GM21360 (cell line): ENCODE measurements at regions not wholly inside any gene's neighbourhood (a gene's known extent, or its start where the extent isn't known, plus 50 kb on each side); places are given as distances from the start of the nearest gene placed in this dataset.

ENCODE experiments used
- ATAC-seq: cut with Tn5 transposase; IDR thresholded peaks from one replicate; pipeline ENCODE4 v1.9.1; 2021; ENCODE audit warnings: mild to moderate bottlenecking, moderate library complexity; ENCODE audit not compliant: unreplicated experiment

DNA sequence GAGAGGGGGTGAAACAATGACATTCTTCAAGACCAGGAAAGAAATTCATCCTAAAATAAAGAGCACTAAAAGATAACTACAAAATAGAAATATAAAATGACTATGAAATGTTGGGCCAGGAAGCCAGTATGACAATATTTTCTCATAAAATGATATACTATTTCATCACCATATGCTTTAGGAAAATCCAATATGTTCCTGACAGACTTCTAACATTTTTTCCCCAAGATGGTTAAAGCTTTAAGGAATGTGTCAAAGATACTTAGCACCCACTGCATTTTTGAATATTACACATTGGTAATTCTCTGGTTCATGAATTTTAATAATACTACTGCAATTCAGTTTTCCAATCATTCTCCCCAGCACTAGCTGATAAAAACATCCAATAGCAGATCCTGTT is 87.7 kb upstream of the PLEKHG7 start:
- ATAC-seq, result no peak

DNA sequence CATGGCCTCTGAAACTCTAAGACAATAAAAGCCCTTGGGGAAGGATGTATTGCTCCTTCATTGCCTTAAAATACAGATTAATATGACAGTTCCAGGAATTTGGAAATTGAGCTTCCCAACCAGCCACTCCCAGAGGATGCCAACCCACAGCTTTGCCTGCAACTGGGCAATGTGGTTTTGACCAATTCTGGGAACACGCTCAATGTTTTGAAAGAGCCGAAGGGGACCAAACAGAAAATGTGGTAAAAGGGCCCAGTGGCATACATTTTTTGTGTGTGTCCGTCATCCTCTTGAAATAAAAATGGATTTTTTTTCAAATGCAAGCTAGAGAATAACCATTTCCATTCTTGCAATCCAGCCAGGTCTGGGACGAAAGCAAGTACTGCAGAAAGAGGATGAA is 88.3 kb upstream of the PLEKHG7 start:
- no peak for ATAC-seq

GRCh38 chr12:92614001-92614400 is 88.8 kb upstream of the PLEKHG7 start:
- no peak for ATAC-seq

- no peak for ATAC-seq
These were observed 90.2 kb upstream of the PLEKHG7 start for GRCh38 chr12:92612611-92613010.

GRCh38 chr12:92608151-92609091 is 94.4 kb upstream of the PLEKHG7 start:
- ATAC-seq, result no peak

- no peak for ATAC-seq
These were observed 95.8 kb upstream of the PLEKHG7 start for GRCh38 chr12:92606956-92607355.

DNA sequence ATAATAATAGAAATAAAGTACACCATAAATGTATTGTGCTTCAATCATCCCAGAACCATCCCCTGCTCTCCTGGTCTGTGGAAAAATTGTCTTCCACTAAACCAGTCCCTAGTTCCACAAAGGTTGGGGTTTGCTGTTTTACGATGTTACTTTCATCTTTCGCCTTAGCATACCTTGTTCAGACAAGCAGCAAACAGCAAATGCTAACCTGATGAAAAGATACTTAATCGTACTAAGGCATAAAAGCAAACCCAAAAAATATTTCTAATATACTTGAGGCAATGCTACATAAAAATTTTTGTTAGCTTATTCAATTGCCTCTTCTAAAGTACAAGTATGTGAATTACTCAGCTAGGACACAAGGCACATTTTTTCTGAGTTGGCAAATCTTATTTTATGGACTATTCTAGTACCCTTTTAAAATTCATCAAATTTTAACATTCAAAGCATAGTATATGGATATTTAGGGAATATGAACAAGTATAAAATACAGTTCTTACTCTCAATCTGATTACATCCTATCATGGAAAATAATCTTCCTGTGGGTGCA is 97.1 kb upstream of the PLEKHG7 start:
- no peak for ATAC-seq

DNA sequence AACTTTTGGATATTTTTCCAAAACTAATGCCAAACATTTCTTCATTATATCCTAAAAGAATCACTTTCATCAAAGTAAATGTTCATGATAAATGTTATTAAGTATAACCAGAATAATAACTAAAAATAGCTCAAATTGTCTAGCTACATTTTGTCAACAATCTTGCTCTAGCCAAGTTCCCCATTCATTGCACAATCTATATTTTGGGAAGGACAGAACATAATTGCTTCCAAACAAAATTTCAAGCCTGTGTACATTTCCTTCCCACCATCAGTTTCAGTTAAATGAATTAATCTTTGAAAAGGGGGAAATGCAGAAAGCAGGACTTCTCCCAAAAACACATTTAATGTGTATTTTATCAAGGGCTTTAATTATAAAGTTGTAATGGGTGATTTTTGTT is 98.0 kb upstream of the PLEKHG7 start:
- ATAC-seq, result no peak

- ATAC-seq, result no peak
These were observed 98.9 kb upstream of the PLEKHG7 start for GRCh38 chr12:92603741-92604432.

DNA sequence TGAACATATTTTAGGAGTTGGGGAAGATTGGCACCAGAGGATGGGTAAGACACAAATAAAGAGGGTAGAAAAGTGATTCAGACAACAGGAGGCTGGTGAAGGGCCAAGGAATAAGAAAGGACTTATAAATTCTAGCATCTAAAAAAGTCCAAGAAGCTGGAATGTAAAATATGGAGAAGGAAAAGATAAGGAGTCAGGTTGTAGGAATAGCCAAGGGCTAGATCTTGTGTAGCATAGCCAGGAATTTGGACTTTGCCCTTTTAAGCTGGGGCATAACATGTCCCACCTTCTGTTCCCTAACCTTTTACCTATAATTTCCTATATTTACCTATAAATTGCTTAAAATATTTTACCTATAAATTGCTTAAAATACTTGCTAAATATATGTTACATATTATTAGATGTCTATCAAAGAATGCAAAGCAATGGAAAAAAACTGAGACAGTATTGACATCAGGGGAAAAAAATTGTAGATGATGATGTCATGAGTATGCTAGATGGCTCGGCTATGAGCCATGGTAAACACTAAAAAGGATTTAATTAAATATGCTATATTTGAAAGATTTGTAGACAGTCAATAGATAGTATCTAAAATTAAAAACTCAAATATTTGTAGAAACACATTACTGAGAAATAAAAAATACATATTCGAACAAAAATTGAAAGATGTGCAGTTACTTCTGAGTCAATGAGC is 99.7 kb upstream of the PLEKHG7 start:
- no peak for ATAC-seq

GRCh38 chr12:92602476-92602875 is 100.3 kb upstream of the PLEKHG7 start:
- ATAC-seq, result no peak

DNA sequence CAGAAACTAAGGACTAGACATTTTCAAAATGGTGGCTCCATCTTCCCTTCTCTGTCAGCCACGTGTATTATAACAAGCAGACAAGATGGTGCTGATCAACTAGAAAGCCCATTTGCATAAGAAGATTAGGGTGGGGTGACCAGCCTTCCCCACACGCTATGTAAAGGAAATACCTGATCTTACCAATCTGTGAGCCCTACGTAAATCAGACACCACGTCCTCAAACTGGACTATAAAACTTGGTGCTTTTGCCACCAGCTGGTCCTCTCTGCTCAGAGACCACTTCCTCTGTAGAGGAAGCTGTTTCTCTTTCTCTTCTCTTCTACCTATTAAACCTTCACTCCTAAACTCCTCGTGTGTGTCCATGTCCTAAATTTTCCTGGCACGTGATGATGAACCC is 101.1 kb upstream of the PLEKHG7 start:
- no peak for ATAC-seq

DNA sequence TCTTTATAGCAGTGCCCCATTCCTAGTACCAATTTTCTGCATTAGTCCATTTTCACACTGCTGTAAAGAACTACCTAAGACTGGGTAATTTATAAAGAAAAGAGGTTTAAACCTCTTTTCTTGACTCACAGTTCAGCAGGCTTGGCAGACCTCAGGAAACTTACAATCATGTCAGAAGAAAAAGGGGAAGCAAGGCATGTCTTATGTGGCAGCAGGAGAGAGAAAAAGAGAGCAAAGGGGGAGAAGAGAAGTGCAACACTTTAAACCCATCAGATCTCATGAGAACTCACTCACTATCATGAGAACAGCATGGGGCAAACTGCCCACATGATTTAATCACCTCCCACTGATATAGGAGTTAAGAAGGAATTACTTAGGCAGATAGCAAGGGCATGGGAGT is 101.6 kb upstream of the PLEKHG7 start:
- no peak for ATAC-seq

GRCh38 chr12:92600052-92600451 is 102.7 kb upstream of the PLEKHG7 start:
- ATAC-seq, result no peak

DNA sequence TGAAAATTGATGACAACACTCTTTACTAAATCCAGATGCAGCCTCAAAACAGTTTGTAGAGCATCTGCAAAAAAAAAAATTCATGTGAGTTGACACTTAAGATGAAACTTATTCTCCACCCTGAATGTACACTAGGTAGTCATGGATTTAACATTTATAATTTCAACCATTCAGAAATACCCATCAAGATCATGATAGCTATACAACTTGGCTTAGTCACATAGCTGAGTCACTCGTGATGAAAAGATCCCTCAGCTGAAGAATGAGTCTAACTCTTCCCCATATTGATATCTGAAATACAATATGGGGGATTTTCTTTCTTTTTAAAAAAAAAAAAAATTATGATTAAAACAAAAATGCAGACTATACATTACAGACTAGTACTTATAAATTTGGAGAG is 104.8 kb upstream of the PLEKHG7 start:
- ATAC-seq, result no peak

DNA sequence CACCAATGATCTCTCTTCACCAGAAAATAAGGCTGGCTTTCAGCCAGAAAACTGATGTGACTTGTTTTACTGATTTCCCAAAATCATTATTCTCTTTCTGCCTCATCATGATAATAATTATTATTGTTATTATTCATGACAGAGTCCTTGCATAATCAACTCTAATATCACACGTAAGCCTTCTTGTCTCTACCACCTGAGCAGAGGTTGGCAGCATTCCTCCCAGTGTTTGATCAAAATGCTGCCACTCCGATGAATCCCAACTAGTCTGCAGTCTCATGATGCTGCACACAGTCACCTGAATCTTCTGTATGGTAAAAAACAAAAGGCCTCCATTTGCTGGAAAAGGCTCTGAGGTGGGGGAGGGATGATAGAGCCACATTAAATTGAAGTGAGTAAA is 105.7 kb upstream of the PLEKHG7 start:
- no peak for ATAC-seq

DNA sequence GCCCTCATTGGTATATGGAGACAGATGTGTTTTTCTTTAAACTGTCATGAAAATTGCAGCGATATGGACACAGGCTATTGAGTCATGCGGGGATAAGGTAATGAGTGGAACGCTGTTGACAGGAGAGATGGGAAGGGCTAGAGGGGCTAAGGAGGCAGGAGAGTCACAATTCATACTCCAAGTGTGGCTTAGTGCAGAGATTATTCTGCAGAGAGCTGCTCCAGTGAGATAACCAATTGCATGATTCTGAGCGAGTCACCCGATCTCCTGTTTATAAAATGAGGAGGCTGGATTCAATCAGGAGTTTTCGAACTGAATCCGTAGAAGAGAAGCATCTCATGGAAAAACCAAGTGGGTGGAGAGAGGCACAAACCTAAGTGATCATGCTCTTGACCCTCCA is 106.4 kb upstream of the PLEKHG7 start:
- ATAC-seq, result no peak

DNA sequence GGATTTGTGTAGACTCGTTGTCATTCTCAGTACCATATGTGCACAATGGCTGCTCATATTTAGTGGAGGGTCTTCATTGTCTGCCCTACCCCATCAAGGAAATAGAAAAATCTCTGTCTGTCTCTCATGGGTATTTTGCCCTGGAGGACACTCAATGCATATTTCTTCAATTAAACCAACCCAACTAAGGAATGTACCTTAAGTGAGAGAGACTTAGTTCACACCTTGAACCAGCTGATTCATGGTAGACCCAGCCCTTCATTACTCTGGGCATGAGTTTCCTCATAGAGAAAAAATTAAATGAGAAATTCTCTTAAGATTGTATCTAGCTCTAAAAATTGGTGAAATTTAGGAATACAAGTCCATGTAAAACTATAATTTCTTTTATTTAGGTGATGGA is 107.1 kb upstream of the PLEKHG7 start:
- no peak for ATAC-seq

- ATAC-seq, result peak; percentile 99
These were observed 108.9 kb upstream of the PLEKHG7 start for GRCh38 chr12:92593734-92594402.

DNA sequence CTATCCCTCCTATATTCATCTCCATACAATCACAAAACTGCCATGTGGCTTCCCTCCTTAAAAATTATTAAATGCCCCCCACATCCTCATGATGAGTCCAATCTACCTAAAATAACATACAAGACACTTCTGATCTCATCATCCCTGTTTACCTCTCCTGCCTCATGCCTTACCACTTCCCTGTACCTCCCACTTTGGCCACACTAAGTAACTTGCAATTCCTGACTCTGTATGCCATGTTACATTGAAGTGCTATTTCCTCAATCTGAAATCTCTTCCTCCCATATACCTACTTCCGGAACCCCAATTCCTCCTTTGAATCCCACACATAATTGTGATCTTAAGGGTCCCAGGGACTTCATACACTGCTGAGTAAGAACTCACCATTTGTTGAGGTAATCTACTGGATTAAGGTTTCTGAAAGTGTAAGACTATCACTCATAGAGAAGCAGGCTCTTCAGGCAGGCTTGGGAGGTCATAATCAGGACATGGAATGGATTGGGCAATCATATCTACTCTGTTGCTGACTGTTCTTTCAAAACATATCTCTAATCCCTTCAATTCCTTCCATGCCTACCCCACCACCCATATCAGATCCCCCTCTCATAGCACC is 117.6 kb upstream of the PLEKHG7 start:
- ATAC-seq, result no peak
